ENCODE measurements at regions not wholly inside any gene's neighbourhood (a gene's known extent, or its start where the extent isn't known, plus 50 kb on each side); places are given as distances from the start of the nearest gene placed in this dataset.

DNA sequence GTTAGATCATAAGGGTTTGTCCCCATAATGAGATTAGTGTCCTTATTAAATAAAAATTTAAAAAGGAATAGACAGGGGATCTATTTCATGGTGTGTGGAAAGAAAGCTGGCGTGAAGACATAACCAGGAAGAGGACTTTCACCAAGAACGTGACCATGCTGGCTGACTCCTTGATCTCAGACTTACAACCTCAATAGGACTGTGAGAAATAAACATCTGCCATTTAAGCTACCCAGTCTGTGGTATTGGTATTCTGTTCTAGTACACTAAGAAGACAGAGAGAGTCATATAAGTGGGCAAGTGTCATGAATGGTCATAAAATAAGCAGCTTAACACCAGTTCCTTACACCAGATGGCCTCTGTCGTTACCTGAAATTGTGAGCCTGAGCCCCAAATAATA is 259.4 kb upstream of the CCNG1 start:
- H3K36me3 ChIP-seq (ENCODE audit: control insufficient read depth, insufficient read depth, low read length), result no peaks in the 10 kb centered on the region
- no peaks in the 10 kb centered on the region for H3K27me3 ChIP-seq (ENCODE audit: control insufficient read depth, insufficient read depth, low read length)
- H3K4me1 ChIP-seq (ENCODE audit: control insufficient read depth, extremely low read depth, insufficient read depth, low read length), result no peaks in the 10 kb centered on the region
- H3K4me2 ChIP-seq (ENCODE audit: extremely low read depth, insufficient read depth, low read length), result no peak overlapping the region
- H3K9ac ChIP-seq (ENCODE audit: insufficient read depth, low read length), result no peak overlapping the region
- no peak overlapping the region for H3K27ac ChIP-seq (ENCODE audit: insufficient read depth, low read length)
- no peaks in the 10 kb centered on the region for H3K79me2 ChIP-seq (ENCODE audit: control insufficient read depth, insufficient read depth, low read length)
- no peak overlapping the region for H3K4me3 ChIP-seq (replicated peaks in 1 of 4; ENCODE audit: control extremely low read depth in 1 of 4, insufficient read depth in 1 of 4, low read depth in 3 of 4, low read length in 4 of 4)
- DNase-seq (ENCODE audit: low read depth in 2 of 2), result no peak
- TF ChIP-seq EZH2 (IDR thresholded peaks at IDR 0.05; ENCODE audit: low read length, missing control alignments), result no peak
- TF ChIP-seq, protein P1, sequence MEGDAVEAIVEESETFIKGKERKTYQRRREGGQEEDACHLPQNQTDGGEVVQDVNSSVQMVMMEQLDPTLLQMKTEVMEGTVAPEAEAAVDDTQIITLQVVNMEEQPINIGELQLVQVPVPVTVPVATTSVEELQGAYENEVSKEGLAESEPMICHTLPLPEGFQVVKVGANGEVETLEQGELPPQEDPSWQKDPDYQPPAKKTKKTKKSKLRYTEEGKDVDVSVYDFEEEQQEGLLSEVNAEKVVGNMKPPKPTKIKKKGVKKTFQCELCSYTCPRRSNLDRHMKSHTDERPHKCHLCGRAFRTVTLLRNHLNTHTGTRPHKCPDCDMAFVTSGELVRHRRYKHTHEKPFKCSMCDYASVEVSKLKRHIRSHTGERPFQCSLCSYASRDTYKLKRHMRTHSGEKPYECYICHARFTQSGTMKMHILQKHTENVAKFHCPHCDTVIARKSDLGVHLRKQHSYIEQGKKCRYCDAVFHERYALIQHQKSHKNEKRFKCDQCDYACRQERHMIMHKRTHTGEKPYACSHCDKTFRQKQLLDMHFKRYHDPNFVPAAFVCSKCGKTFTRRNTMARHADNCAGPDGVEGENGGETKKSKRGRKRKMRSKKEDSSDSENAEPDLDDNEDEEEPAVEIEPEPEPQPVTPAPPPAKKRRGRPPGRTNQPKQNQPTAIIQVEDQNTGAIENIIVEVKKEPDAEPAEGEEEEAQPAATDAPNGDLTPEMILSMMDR (conservative IDR thresholded peaks at IDR 0.05 in 1 of 2, IDR thresholded peaks at IDR 0.05 in 1 of 2; ENCODE audit: low read depth in 1 of 2, low read length in 2 of 2), result no peak
- H3K9me3 ChIP-seq (ENCODE audit: control insufficient read depth, insufficient read depth, low read depth, low read length), result no peaks in the 10 kb centered on the region
- no peaks in the 10 kb centered on the region for H4K20me1 ChIP-seq (ENCODE audit: control insufficient read depth, extremely low read depth, insufficient read depth, low read length)
- no peak overlapping the region for H2AFZ ChIP-seq (ENCODE audit: low read length)

DNA sequence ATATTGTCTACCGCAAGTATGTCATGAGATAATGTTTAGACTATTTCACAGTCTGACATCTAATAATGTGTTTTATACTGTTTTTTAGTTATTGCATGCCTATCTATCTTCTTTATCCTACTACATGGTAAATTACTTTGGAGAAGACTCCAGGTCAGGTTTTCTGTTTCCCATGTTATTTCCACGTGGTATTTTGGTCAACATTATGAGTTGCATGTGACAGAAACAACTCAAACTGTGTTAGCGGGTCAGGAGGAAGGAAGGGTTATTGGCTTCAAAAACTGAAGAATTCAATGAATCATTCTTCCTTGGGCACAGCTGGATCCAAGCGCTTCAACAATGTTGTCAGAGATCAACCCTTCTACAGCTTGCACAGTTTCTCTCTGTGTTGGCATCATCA is 252.1 kb upstream of the CCNG1 start:
- Histone ChIP-seq H3K4me1 (ENCODE audit: control insufficient read depth, extremely low read depth, insufficient read depth, low read length) (no peaks in the 10 kb centered on the region), H3K27me3 (ENCODE audit: control insufficient read depth, insufficient read depth, low read length) (no peaks in the 10 kb centered on the region), H3K9me3 (ENCODE audit: control insufficient read depth, insufficient read depth, low read depth, low read length) (no peaks in the 10 kb centered on the region), H3K4me3 (replicated peaks in 1 of 4; ENCODE audit: control extremely low read depth in 1 of 4, insufficient read depth in 1 of 4, low read depth in 3 of 4, low read length in 4 of 4) (no peak overlapping the region), H3K36me3 (ENCODE audit: control insufficient read depth, insufficient read depth, low read length) (no peaks in the 10 kb centered on the region), H3K79me2 (ENCODE audit: control insufficient read depth, insufficient read depth, low read length) (no peaks in the 10 kb centered on the region), H3K4me2 (ENCODE audit: extremely low read depth, insufficient read depth, low read length) (no peak overlapping the region), H3K9ac (ENCODE audit: insufficient read depth, low read length) (no peak overlapping the region), H3K27ac (ENCODE audit: insufficient read depth, low read length) (no peak overlapping the region), H4K20me1 (ENCODE audit: control insufficient read depth, extremely low read depth, insufficient read depth, low read length) (no peaks in the 10 kb centered on the region), H2AFZ (ENCODE audit: low read length) (no peak overlapping the region)
- no peak for TF ChIP-seq EZH2 (IDR thresholded peaks at IDR 0.05; ENCODE audit: low read length, missing control alignments)
- TF ChIP-seq, protein P1 (conservative IDR thresholded peaks at IDR 0.05 in 1 of 2, IDR thresholded peaks at IDR 0.05 in 1 of 2; ENCODE audit: low read depth in 1 of 2, low read length in 2 of 2), result no peak
- DNase-seq (ENCODE audit: low read depth in 2 of 2), result no peak

DNA sequence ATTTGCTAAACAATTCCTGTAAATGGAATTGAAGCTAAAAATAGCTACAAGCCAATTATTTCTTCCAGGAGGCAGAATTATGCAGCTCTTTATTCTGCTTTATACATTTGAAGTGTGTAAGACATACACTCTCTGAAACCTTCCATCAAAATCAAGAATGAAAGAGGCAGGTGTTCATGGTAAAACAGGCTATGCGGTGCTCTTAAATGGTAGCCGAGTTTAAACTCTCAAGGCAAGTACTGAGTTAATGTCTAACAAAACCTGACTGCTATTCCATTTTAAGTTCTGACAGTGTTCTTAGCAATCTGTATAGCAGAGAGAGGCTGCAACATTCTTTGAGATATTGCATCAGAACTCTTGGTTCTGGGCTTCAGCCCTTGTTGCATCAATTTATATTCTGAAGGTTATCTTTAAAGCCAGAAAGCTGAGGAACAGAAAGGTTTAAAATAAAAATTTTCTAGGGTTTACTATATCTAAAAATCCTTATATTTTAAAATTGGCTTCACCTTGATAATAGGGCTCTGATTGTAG is 248.3 kb upstream of the CCNG1 start:
- Histone ChIP-seq H3K4me3 (replicated peaks in 1 of 4; ENCODE audit: control extremely low read depth in 1 of 4, insufficient read depth in 1 of 4, low read depth in 3 of 4, low read length in 4 of 4) (no peak overlapping the region), H3K4me1 (ENCODE audit: control insufficient read depth, extremely low read depth, insufficient read depth, low read length) (no peaks in the 10 kb centered on the region), H3K79me2 (ENCODE audit: control insufficient read depth, insufficient read depth, low read length) (no peaks in the 10 kb centered on the region), H3K27me3 (ENCODE audit: control insufficient read depth, insufficient read depth, low read length) (no peaks in the 10 kb centered on the region), H3K9me3 (ENCODE audit: control insufficient read depth, insufficient read depth, low read depth, low read length) (no peaks in the 10 kb centered on the region), H3K27ac (ENCODE audit: insufficient read depth, low read length) (no peak overlapping the region), H3K4me2 (ENCODE audit: extremely low read depth, insufficient read depth, low read length) (no peak overlapping the region), H2AFZ (ENCODE audit: low read length) (no peak overlapping the region), H3K9ac (ENCODE audit: insufficient read depth, low read length) (no peak overlapping the region), H3K36me3 (ENCODE audit: control insufficient read depth, insufficient read depth, low read length) (no peaks in the 10 kb centered on the region), H4K20me1 (ENCODE audit: control insufficient read depth, extremely low read depth, insufficient read depth, low read length) (no peaks in the 10 kb centered on the region)
- DNase-seq (ENCODE audit: low read depth in 2 of 2), result no peak
- TF ChIP-seq EZH2 (IDR thresholded peaks at IDR 0.05; ENCODE audit: low read length, missing control alignments), result no peak
- TF ChIP-seq, protein P1 (conservative IDR thresholded peaks at IDR 0.05 in 1 of 2, IDR thresholded peaks at IDR 0.05 in 1 of 2; ENCODE audit: low read depth in 1 of 2, low read length in 2 of 2), result no peak
